Fibroblast of the aortic adventitia (primary cell): ENCODE measurements at regions not wholly inside any gene's neighbourhood (a gene's known extent, or its start where the extent isn't known, plus 50 kb on each side); places are given as distances from the start of the nearest gene placed in this dataset.

Experiments
- DNase-seq: peaks from one replicate; pipeline ENCODE4 v3.0.0-alpha.2; 2010; ENCODE audit warnings: low read depth
- H3K4me3 ChIP-seq: 2 replicates; pipeline ENCODE4 v1.5.1; 2011; ENCODE audit warnings: low read depth, mild to moderate bottlenecking, control low read depth, low read length, moderate library complexity
- CTCF ChIP-seq: IDR thresholded peaks from 2 replicates; pipeline ENCODE4 v1.5.1; 2011; ENCODE audit warnings: mild to moderate bottlenecking, low read length, control low read depth, inconsistent platforms; ENCODE audit not compliant: insufficient read depth

GRCh38 chr5:128877476-128877875 is 87.8 kb upstream of the SLC27A6 start:
- no peak for DNase-seq
- TF ChIP-seq CTCF = no peak

GRCh38 chr5:128881502-128882018 is 83.7 kb upstream of the SLC27A6 start:
- no peak overlapping the region for H3K4me3 ChIP-seq
- no peak for TF ChIP-seq CTCF
- no peak for DNase-seq

More at GRCh38 chr5:128877476-128877875, 87.8 kb upstream of the SLC27A6 start:
- H3K4me3 ChIP-seq = no peak overlapping the region

GRCh38 chr5:128885649-128886255 is 79.5 kb upstream of the SLC27A6 start:
- DNase-seq = no peak
- no peak for TF ChIP-seq CTCF
- no peak overlapping the region for H3K4me3 ChIP-seq

- H3K4me3 ChIP-seq = no peak overlapping the region
- DNase-seq = no peak
- TF ChIP-seq CTCF = no peak
Observed at GRCh38 chr5:128895122-128895521, 70.2 kb upstream of the SLC27A6 start.

- H3K4me3 ChIP-seq = no peak overlapping the region
- no peak for TF ChIP-seq CTCF
- no peak for DNase-seq
Observed at GRCh38 chr5:128896675-128897074, 68.6 kb upstream of the SLC27A6 start.

GRCh38 chr5:128903550-128903949 is 61.7 kb upstream of the SLC27A6 start:
- no peak for DNase-seq
- no peak for TF ChIP-seq CTCF
- H3K4me3 ChIP-seq = no peak overlapping the region
